ENCODE measurements at regions not wholly inside any gene's neighbourhood (a gene's known extent, or its start where the extent isn't known, plus 50 kb on each side); places are given as distances from the start of the nearest gene placed in this dataset.

DNA sequence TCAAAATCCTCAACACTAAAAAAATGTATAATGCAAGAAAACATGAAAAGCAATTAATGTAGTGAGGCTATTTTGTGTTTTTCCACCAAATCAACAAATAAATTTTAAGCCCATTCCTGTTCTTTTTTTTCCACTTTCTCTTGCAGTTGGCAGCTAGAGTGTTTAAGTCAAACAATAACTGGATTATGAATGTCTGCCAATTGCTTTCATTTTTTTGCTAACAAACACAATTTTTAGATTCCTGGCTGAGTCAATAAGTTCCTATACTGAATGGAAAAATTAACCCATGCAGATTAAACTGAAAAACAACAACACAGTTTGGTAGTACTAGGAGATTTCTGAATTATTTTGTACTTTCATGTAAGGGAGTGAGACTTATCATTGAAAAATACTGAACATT, 232.4 kb downstream of the SLITRK5 start:
- no peak for TF ChIP-seq POLR2A (IDR thresholded peaks at IDR 0.05)
- TF ChIP-seq CTCF (IDR thresholded peaks at IDR 0.05): no peak

All from thyroid gland (tissue), 4 donors.